ENCODE measurements at regions not wholly inside any gene's neighbourhood (a gene's known extent, or its start where the extent isn't known, plus 50 kb on each side); places are given as distances from the start of the nearest gene placed in this dataset.

DNA sequence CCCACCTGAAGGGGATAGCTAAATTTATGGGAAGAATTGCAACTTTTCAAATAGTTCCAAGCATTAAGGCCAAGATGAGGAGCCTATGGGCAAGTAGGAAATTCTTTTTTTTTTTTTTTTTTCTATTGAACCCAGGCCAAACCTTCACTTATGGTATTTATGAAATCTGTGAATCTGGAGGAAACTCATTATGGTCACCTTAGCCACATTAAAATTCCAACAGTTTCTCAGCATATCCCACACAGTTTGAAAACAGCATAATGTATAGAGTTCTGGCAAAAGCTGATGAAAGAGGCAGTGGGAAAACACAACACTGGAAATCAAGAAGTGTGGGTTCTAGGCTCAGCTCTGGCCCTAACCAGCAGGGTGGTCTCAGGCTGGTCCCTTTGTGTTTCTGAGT is 236.9 kb downstream of the PTEN start:
- no peaks in the 10 kb centered on the region for H3K27me3 Mint-ChIP-seq (ENCODE audit: insufficient read depth)

DNA sequence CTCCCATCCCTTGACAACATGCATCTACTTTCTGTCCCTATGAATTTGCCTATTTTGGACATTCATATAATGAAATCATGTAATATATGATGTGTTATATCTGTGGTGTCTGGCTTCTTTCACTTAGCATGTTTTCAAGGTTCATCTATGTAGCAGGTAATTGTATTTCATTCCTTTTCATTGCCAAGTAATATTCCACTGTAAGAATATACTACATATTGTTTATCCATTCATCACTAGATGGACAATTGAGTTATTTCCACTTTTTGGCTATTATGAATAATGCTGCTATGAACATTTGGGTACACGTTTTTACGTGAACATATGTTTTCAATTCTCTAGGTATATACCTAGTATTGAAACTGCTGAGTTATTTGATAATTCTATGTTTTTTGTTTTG is 238.2 kb downstream of the PTEN start:
- TF ChIP-seq, protein P1, sequence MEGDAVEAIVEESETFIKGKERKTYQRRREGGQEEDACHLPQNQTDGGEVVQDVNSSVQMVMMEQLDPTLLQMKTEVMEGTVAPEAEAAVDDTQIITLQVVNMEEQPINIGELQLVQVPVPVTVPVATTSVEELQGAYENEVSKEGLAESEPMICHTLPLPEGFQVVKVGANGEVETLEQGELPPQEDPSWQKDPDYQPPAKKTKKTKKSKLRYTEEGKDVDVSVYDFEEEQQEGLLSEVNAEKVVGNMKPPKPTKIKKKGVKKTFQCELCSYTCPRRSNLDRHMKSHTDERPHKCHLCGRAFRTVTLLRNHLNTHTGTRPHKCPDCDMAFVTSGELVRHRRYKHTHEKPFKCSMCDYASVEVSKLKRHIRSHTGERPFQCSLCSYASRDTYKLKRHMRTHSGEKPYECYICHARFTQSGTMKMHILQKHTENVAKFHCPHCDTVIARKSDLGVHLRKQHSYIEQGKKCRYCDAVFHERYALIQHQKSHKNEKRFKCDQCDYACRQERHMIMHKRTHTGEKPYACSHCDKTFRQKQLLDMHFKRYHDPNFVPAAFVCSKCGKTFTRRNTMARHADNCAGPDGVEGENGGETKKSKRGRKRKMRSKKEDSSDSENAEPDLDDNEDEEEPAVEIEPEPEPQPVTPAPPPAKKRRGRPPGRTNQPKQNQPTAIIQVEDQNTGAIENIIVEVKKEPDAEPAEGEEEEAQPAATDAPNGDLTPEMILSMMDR (IDR thresholded peaks at IDR 0.05) = no peak
- Mint-ChIP-seq H3K27me3 (ENCODE audit: insufficient read depth) (no peaks in the 10 kb centered on the region), H3K4me3 (no peak overlapping the region), H3K4me1 (ENCODE audit: low read depth) (peaks cover 34% of the 10 kb centered on the region), H3K9me3 (no peaks in the 10 kb centered on the region), H3K36me3 (ENCODE audit: low read depth) (no peaks in the 10 kb centered on the region), H3K27ac (no peak overlapping the region)
- DNase-seq = no peak

More for the DNA sequence above, 236.9 kb downstream of the PTEN start:
- DNase-seq = no peak
- peaks cover 39% of the 10 kb centered on the region for H3K4me1 Mint-ChIP-seq (ENCODE audit: low read depth)
- H3K4me3 Mint-ChIP-seq = no peak overlapping the region
- TF ChIP-seq, protein P1 (IDR thresholded peaks at IDR 0.05) = no peak
- H3K36me3 Mint-ChIP-seq (ENCODE audit: low read depth) = no peaks in the 10 kb centered on the region
- H3K27ac Mint-ChIP-seq = no peak overlapping the region
- no peaks in the 10 kb centered on the region for H3K9me3 Mint-ChIP-seq

DNA sequence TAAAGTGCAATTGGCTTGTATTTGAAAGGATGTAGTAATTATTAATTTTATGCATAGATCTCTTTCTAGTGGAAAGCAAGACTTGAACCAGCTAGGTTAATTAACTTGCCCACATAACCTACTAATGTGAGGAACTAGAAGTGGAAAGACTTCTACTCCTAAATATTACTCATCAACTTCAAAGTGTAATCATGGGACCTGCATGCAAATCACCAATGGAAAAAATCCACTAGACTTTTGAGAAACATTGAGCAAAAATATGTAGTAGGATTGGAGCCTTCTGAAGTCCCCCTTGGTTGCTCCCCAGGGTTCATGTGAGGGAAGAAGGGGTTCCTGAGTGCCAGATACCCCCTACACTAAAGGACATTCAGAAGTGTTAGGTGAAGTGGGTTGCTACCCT is 240.2 kb downstream of the PTEN start:
- TF ChIP-seq, protein P1 (IDR thresholded peaks at IDR 0.05) = no peak
- Mint-ChIP-seq H3K36me3 (ENCODE audit: low read depth) (no peaks in the 10 kb centered on the region), H3K27me3 (ENCODE audit: insufficient read depth) (no peaks in the 10 kb centered on the region), H3K4me1 (ENCODE audit: low read depth) (peaks cover 38% of the 10 kb centered on the region), H3K4me3 (no peak overlapping the region), H3K27ac (no peak overlapping the region), H3K9me3 (no peaks in the 10 kb centered on the region)
- DNase-seq = no peak

DNA sequence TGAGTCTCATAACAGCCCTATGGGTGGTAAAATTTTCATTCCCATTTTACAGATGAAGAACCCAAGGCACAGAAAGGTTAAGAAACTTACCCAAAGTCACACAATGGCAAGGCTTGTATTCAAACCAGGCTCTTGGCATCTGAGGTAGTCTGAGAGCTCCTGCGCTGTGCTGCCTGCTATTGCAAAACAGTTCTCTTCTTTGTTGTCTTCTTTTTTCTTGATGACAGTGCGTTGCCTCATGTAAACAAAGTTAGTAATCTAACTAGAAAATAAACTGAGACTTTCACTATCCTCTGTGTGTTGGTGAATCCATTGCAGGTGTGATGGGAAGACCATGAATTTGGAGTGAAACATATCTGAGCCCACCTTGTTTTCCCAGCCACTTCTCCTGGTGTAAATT is 240.8 kb downstream of the PTEN start:
- Mint-ChIP-seq H3K27me3 (ENCODE audit: insufficient read depth) (no peaks in the 10 kb centered on the region), H3K4me1 (ENCODE audit: low read depth) (peaks cover 38% of the 10 kb centered on the region), H3K36me3 (ENCODE audit: low read depth) (no peaks in the 10 kb centered on the region), H3K27ac (no peak overlapping the region), H3K9me3 (no peaks in the 10 kb centered on the region), H3K4me3 (no peak overlapping the region)
- no peak for DNase-seq
- TF ChIP-seq, protein P1 (IDR thresholded peaks at IDR 0.05) = no peak

DNA sequence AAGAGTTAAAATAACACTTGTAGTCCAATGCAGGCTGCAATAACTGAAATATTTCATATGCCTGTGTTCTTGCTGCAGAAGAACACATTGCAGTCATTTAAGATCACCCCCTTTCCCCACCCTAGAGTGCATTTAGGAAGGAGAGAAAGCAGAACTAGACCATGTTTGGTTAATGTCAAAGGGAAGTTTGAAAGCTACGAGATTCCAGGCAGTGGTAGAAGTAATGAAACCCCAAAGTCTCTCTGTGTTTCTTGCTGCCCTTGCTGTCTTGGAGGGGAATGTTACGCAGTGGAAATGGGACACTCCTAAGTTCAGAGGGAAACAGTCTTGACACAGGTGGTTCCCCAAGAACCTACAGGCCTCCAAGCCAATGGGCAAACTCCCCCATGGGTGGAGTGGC is 242.9 kb downstream of the PTEN start:
- H3K27ac Mint-ChIP-seq = no peak overlapping the region
- H3K27me3 Mint-ChIP-seq (ENCODE audit: insufficient read depth) = no peaks in the 10 kb centered on the region
- no peaks in the 10 kb centered on the region for H3K9me3 Mint-ChIP-seq
- DNase-seq = no peak
- TF ChIP-seq, protein P1 (IDR thresholded peaks at IDR 0.05) = no peak
- no peak overlapping the region for H3K4me3 Mint-ChIP-seq
- no peaks in the 10 kb centered on the region for H3K36me3 Mint-ChIP-seq (ENCODE audit: low read depth)
- H3K4me1 Mint-ChIP-seq (ENCODE audit: low read depth) = peaks cover 44% of the 10 kb centered on the region
